Mammary epithelial cell (primary cell): ENCODE measurements at regions not wholly inside any gene's neighbourhood (a gene's known extent, or its start where the extent isn't known, plus 50 kb on each side); places are given as distances from the start of the nearest gene placed in this dataset.

Source experiments
- CTCF ChIP-seq, 2 donors: IDR thresholded peaks in 1 of 2; conservative IDR thresholded peaks in 1 of 2; 2 replicates each; pipeline ENCODE4 v1.5.1; 2011 to 2012; ENCODE audit warnings: inconsistent platforms in 2 of 2, low read length in 2 of 2, mild to moderate bottlenecking in 2 of 2, control low read depth in 1 of 2, low read depth in 1 of 2; ENCODE audit not compliant: insufficient read depth in 1 of 2; ENCODE audit errors: extremely low read depth in 1 of 2
- EZH2 ChIP-seq: IDR thresholded peaks from 2 replicates; pipeline ENCODE4 v1.6.1; 2012; ENCODE audit warnings: low read length, inconsistent platforms, borderline replicate concordance

- TF ChIP-seq EZH2 (no peak), CTCF (conservative IDR thresholded peaks at IDR 0.05 in 1 of 2, IDR thresholded peaks at IDR 0.05 in 1 of 2; ENCODE audit: extremely low read depth in 1 of 2, insufficient read depth in 1 of 2, low read depth in 1 of 2, low read length in 2 of 2) (no peak)
Observed at GRCh38 chr12:45504316-45505010, 225.0 kb upstream of the ARID2 start.
